Astrocyte of the spinal cord (primary cell): ENCODE measurements at regions not wholly inside any gene's neighbourhood (a gene's known extent, or its start where the extent isn't known, plus 50 kb on each side); places are given as distances from the start of the nearest gene placed in this dataset.

Source experiments
- DNase-seq: peaks from one replicate; pipeline ENCODE4 v3.0.0; 2011; ENCODE audit warnings: low read depth, low spot score
- H3K4me3 ChIP-seq: 2 replicates; pipeline ENCODE4 v1.5.1; 2011; ENCODE audit warnings: low read depth, mild to moderate bottlenecking, low read length, moderate library complexity
- in situ Hi-C: cut with HindIII; loops from 2 replicates; pipeline ENCODE4 v1.10.0; 2017; ENCODE audit warnings: low sequenced_read_pairs
- TF ChIP-seq, protein P1 (sequence below): IDR thresholded peaks from 2 replicates; pipeline ENCODE4 v1.5.1; 2012; ENCODE audit warnings: low read depth, mild to moderate bottlenecking, low read length, inconsistent platforms

DNA sequence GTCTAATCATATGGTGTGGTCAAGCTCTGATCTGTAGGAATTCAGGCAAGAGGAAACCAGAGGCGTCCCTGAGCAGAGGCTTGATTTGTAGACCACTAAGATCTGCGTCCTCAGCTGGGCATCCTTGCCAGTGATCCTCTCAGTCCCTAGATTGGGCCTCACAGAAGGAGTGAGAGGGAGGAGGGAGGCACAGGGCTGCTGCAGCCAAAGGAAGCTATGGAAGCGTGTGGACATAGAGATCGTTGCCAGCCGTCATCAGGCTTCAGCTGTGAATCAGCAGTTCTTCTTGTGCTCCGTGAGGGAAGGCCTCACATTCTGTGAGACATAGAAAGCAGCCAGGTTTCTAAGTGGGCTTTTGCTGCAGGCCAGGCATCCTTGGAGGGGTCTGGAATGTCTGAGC is 254.6 kb upstream of the KIRREL3 start:
- in situ Hi-C loops: no loop called here
- TF ChIP-seq, protein P1, sequence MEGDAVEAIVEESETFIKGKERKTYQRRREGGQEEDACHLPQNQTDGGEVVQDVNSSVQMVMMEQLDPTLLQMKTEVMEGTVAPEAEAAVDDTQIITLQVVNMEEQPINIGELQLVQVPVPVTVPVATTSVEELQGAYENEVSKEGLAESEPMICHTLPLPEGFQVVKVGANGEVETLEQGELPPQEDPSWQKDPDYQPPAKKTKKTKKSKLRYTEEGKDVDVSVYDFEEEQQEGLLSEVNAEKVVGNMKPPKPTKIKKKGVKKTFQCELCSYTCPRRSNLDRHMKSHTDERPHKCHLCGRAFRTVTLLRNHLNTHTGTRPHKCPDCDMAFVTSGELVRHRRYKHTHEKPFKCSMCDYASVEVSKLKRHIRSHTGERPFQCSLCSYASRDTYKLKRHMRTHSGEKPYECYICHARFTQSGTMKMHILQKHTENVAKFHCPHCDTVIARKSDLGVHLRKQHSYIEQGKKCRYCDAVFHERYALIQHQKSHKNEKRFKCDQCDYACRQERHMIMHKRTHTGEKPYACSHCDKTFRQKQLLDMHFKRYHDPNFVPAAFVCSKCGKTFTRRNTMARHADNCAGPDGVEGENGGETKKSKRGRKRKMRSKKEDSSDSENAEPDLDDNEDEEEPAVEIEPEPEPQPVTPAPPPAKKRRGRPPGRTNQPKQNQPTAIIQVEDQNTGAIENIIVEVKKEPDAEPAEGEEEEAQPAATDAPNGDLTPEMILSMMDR: no peak
- no peak for DNase-seq
- H3K4me3 ChIP-seq: no peak overlapping the region

DNA sequence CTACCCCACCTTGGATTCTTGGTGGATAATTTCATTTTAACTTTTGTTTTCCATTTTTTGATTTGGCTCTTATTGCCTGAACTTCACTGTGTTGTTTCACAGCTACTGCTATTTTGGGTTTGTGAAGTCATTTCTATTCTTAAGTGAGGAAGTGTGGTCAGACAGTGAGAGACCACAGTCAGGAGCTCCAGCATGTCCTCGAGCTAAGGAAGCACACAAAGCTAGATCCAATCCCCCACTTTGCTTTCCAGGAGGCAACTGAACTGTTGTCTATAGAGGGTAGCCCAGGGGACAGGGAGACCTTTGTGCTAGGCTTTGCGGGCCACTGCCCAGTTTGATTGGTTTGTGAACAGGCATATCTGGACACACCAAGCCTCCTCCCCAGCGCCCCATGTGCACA is 251.8 kb upstream of the KIRREL3 start:
- no peak for DNase-seq
- H3K4me3 ChIP-seq: no peak overlapping the region
- TF ChIP-seq, protein P1: no peak
- in situ Hi-C loops: no loop called here

DNA sequence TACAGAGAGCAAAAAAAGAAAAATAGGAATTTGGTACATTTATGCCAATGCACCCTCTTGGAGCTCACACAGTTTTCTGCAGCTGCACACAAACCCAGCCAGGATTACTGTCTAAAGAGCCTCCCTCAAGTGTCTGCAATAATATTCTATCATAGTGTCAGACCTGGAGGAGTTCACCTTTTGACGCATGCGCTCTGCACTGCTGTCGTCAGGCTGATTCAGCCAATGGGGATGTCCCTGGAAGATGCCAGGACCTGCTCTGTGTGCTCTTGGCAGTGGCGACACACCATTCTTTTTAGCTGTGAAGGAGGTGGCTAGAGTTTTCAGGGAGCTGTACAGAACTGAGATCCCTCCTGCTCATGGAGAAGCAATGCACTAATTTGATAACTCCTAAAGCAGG is 249.0 kb upstream of the KIRREL3 start:
- no peak overlapping the region for H3K4me3 ChIP-seq
- DNase-seq: no peak
- in situ Hi-C loops: no loop called here
- TF ChIP-seq, protein P1: no peak

DNA sequence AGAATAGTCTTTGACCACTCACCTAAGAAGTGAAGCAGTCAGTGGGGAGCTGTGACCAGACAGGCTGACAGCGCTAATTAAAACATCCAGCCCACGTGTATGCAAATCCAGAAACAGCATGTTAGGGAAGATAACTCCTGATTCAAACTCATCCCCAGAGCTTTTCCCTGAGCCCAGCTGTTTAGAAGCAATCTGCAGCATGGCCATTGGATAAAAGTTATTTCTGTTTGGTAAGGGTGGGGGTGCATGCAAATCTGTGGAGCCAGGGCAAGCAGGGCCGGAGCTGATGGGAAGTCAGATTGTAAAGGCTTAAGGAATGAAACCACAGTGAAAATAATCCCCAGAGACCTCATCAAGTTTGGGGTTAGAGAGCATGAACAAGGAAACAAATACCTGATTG is 247.9 kb upstream of the KIRREL3 start:
- DNase-seq: no peak
- in situ Hi-C loops: no loop called here
- H3K4me3 ChIP-seq: no peak overlapping the region
- TF ChIP-seq, protein P1: no peak

DNA sequence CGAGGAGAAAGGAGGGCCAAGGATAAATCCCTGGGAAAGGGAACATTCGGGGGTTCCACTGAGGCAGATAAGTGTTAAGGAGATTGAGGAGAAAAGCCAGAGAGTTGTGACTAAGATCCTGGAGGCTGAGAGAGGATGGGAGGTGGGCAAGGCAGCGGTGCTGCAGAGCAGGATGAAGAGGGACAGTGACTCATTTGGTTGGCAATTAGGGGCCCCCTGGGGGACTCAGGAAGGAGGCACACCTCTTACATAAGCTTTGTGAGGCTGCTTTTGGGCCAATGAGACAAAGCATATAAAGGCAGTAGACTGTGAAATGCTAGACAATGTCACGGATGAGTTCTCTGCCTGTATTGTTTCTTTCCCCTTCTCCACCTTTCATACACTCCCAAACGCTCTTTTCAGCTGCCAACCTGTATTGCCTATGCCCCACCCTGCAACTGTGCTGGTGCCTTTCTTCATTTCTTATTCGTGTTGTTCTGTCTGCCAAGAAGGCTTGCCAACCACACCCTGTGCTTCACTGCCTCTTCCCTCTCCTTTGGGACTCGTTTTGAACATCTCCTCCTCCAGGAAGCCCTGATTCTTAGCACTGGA is 246.8 kb upstream of the KIRREL3 start:
- TF ChIP-seq, protein P1: no peak
- no peak for DNase-seq
- in situ Hi-C loops: no loop called here
- H3K4me3 ChIP-seq: no peak overlapping the region

DNA sequence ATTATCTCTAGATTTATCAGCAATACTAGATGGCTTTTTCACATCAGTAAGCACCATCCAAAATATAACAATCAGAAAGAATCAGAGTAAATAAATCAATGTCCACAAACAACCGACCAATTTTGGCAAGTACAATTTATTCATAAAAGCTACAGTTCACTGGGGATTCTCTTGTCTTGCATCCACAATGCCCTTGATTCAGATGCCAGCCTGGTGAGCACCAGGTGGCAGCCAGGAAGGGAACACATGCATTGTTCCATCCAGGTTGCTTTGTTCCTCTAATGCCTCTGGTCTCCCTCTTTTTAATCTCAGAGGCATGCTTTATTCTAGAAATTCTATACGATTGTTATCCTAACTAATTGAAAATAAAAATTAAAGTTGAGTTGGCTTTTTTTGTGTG is 242.1 kb upstream of the KIRREL3 start:
- no peak for DNase-seq
- no peak overlapping the region for H3K4me3 ChIP-seq
- TF ChIP-seq, protein P1: no peak
- in situ Hi-C loops: no loop called here

DNA sequence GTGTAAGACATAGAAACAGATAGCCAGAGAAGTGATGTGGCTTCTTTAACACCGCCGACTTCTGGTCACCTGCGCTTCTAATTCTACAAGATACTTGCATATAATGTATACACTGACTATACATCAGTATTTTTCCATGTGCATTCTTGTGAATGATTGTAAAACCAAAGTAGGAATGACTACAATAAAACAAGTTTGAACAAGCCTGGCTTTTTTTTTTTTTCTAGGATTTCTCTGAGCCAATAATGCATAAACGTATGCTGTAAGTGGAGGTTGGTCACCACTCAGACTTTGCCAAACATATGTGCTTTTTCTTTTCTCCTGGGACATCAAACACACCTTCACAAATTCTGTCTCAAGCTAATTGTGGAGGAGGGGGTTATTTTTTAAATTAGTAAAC is 237.8 kb upstream of the KIRREL3 start:
- TF ChIP-seq, protein P1: no peak
- DNase-seq: no peak
- no peak overlapping the region for H3K4me3 ChIP-seq
- in situ Hi-C loops: no loop called here
